Adipocyte (in vitro differentiated cells): ENCODE measurements at regions not wholly inside any gene's neighbourhood (a gene's known extent, or its start where the extent isn't known, plus 50 kb on each side); places are given as distances from the start of the nearest gene placed in this dataset.

Experiments used
- DNase-seq: peaks from one replicate; pipeline ENCODE4 v3.0.0-alpha.2; 2015; ENCODE audit warnings: low read depth
- H3K27me3 ChIP-seq: replicated peaks from 2 replicates; pipeline ENCODE4 v1.7.0; 2013; ENCODE audit warnings: mild to moderate bottlenecking, low read length, moderate library complexity; ENCODE audit not compliant: control insufficient read depth, insufficient read depth
- H3K36me3 ChIP-seq: 2 replicates; pipeline ENCODE4 v1.7.0; 2013; ENCODE audit warnings: low read length, mild to moderate bottlenecking, moderate library complexity; ENCODE audit not compliant: control insufficient read depth, insufficient read depth, severe bottlenecking
- H3K4me1 ChIP-seq: 2 replicates; pipeline ENCODE4 v1.7.0; 2013; ENCODE audit warnings: mild to moderate bottlenecking, low read length, moderate library complexity; ENCODE audit not compliant: control insufficient read depth, insufficient read depth
- H3K4me3 ChIP-seq: 2 replicates; pipeline ENCODE4 v1.7.0; 2013; ENCODE audit warnings: mild to moderate bottlenecking, low read length, moderate library complexity
- H3K9ac ChIP-seq: 2 replicates; pipeline ENCODE4 v1.7.0; 2013; ENCODE audit warnings: mild to moderate bottlenecking, low read length, moderate library complexity
- H3K9me3 ChIP-seq: 2 replicates; pipeline ENCODE4 v1.7.0; 2013; ENCODE audit warnings: mild to moderate bottlenecking, low read length, moderate library complexity; ENCODE audit not compliant: control insufficient read depth

DNA sequence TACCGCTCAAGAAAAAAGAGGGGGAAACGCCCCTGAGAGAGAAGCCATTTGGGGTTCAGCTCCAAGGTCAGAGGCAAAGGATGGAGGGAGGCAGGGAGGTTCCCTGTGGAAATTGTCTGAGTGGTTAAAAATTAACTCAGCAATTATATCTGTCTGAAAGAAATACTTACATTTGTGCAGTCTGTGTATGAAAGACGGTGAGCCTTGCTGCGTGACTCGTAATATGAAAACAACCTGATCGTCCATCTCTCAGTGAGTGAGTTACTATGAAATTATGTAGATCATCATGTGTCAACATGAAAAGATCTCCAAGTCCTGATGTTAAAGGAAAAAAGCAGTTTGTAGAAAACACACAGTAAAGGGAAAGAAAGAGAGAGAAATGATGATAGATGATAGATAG lies 67.2 kb upstream of the FAM204A start:
- Histone ChIP-seq H3K4me3 (no peak overlapping the region), H3K36me3 (no peaks in the 10 kb centered on the region), H3K9ac (no peak overlapping the region), H3K9me3 (no peaks in the 10 kb centered on the region), H3K4me1 (no peaks in the 10 kb centered on the region), H3K27me3 (peaks cover 27% of the 10 kb centered on the region)
- DNase-seq = no peak

DNA sequence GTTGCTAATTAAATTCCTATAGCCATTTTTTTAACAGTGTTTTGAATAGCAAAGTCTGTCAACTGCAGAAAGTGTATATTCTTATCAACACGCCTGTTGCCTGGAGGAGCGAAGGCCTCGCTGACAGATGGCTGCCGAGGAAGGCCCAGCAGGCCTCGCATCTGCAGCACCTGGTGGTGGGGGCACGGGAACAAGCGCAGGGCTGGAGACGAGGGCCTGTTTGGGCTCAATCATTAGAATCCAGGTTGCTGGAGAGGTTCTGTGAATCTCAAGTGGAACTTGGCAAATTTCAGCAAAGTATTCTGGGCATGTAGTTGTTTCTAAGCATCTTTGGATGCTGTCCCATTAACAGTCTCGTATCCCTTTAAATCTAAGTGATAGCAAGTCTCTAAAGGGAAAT lies 66.1 kb upstream of the FAM204A start:
- Histone ChIP-seq H3K9ac (no peak overlapping the region), H3K4me1 (no peaks in the 10 kb centered on the region)
- DNase-seq = no peak

DNA sequence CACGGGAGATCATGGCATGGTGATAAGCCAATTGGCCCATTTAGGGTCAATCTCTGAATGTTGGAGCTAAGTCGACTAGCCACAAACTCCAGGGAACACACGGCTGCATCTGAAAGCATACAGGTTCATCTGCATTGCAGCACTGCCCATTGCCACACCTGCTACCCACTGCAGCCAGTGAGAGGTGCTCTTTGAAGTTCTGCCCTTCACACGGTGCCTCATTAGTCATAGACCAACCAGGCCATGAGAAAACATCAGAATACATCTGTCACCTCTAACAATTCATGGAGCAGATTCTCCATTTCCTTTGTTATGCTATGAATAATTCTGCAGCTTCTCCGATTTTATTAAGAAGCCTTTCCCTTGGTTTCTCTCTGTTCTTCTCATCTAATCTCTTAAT lies 65.7 kb upstream of the FAM204A start:
- Histone ChIP-seq H3K36me3 (no peaks in the 10 kb centered on the region), H3K9ac (no peak overlapping the region), H3K27me3 (peaks cover 35% of the 10 kb centered on the region), H3K4me3 (no peak overlapping the region), H3K9me3 (no peaks in the 10 kb centered on the region), H3K4me1 (no peaks in the 10 kb centered on the region)
- no peak for DNase-seq

More for the DNA sequence above, 66.1 kb upstream of the FAM204A start:
- Histone ChIP-seq H3K4me3 (no peak overlapping the region), H3K27me3 (peaks cover 33% of the 10 kb centered on the region), H3K36me3 (no peaks in the 10 kb centered on the region), H3K9me3 (no peaks in the 10 kb centered on the region)

DNA sequence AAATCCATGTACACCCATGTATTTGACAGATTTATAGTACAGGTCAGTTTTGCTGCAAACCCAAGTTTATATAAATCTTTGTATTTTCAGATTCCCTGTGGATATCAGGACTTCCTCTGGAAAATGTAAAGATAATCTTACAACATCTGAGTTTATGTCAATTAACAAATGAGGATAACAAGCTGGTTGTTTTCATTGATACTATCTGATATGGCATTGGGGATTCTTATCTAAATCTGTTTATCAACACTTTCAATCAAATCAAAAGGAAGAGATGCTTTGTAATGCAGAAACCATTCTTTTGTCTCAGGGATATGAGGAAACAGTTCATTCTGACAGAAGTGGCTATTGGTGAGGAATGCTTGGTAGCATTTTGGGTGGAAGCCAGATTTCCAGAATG lies 64.9 kb upstream of the FAM204A start:
- Histone ChIP-seq H3K36me3 (no peaks in the 10 kb centered on the region), H3K27me3 (peaks cover 31% of the 10 kb centered on the region), H3K9ac (no peak overlapping the region), H3K9me3 (no peaks in the 10 kb centered on the region), H3K4me1 (no peaks in the 10 kb centered on the region), H3K4me3 (no peak overlapping the region)
- no peak for DNase-seq

- no peak overlapping the region for H3K9ac ChIP-seq
- H3K4me3 ChIP-seq = no peak overlapping the region
- H3K36me3 ChIP-seq = no peaks in the 10 kb centered on the region
- DNase-seq = no peak
- H3K27me3 ChIP-seq = peaks cover 31% of the 10 kb centered on the region
- H3K9me3 ChIP-seq = peaks cover 4% of the 10 kb centered on the region
- H3K4me1 ChIP-seq = no peaks in the 10 kb centered on the region
Measured at GRCh38 chr10:118405928-118406327, 63.8 kb upstream of the FAM204A start.

GRCh38 chr10:118403967-118404366 lies 61.8 kb upstream of the FAM204A start:
- Histone ChIP-seq H3K4me1 (no peaks in the 10 kb centered on the region), H3K36me3 (no peaks in the 10 kb centered on the region), H3K4me3 (no peak overlapping the region), H3K27me3 (peaks cover 31% of the 10 kb centered on the region), H3K9ac (no peak overlapping the region), H3K9me3 (peaks cover 4% of the 10 kb centered on the region)
- no peak for DNase-seq

DNA sequence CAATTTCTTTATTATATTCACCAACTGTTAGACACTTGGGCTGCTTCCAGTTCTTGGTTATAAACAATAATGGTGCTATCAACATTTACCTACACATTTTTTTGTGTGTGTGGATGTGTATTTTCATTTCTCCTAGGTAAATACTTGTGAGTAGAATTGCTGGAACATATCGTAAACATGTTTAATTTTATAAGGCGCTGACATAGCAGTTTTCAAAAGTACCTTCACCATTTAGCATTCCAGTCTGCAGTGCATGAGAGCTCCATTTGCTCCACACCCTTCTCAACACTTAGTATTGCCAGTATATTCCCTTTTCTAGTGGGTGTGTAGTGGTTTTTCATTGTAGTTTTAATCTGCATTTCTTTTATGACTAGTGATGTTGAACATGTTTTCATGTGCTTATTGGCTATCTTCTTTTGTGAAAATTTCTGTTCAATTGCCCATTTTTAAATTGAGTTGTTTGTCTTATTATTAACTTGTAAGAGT lies 59.6 kb upstream of the FAM204A start:
- Histone ChIP-seq H3K27me3 (peaks cover 35% of the 10 kb centered on the region), H3K9me3 (peaks cover 4% of the 10 kb centered on the region), H3K4me3 (no peak overlapping the region), H3K36me3 (no peaks in the 10 kb centered on the region), H3K4me1 (no peaks in the 10 kb centered on the region), H3K9ac (no peak overlapping the region)
- DNase-seq = no peak

GRCh38 chr10:118397391-118397790 lies 55.3 kb upstream of the FAM204A start:
- no peak for DNase-seq
- H3K4me1 ChIP-seq = no peaks in the 10 kb centered on the region
- no peak overlapping the region for H3K4me3 ChIP-seq
- no peaks in the 10 kb centered on the region for H3K36me3 ChIP-seq
- H3K9ac ChIP-seq = no peak overlapping the region
- H3K9me3 ChIP-seq = peaks cover 4% of the 10 kb centered on the region
- peaks cover 4% of the 10 kb centered on the region for H3K27me3 ChIP-seq

GRCh38 chr10:118395947-118396346 lies 53.8 kb upstream of the FAM204A start:
- Histone ChIP-seq H3K36me3 (no peaks in the 10 kb centered on the region), H3K4me3 (no peak overlapping the region), H3K27me3 (peaks cover 4% of the 10 kb centered on the region), H3K9ac (no peak overlapping the region), H3K4me1 (no peaks in the 10 kb centered on the region), H3K9me3 (no peaks in the 10 kb centered on the region)
- DNase-seq = no peak

- no peaks in the 10 kb centered on the region for H3K36me3 ChIP-seq
- H3K9ac ChIP-seq = no peak overlapping the region
- no peaks in the 10 kb centered on the region for H3K4me1 ChIP-seq
- no peak overlapping the region for H3K4me3 ChIP-seq
- no peak for DNase-seq
- H3K27me3 ChIP-seq = peaks cover 4% of the 10 kb centered on the region
- peaks cover under 1% of the 10 kb centered on the region for H3K9me3 ChIP-seq
Measured at GRCh38 chr10:118394301-118395200, 52.4 kb upstream of the FAM204A start.

- Histone ChIP-seq H3K4me1 (no peaks in the 10 kb centered on the region), H3K9ac (no peak overlapping the region), H3K36me3 (no peaks in the 10 kb centered on the region)
Measured at GRCh38 chr10:118392761-118393160, 50.6 kb upstream of the FAM204A start.

More at GRCh38 chr10:118392761-118393160, 50.6 kb upstream of the FAM204A start:
- Histone ChIP-seq H3K4me3 (no peak overlapping the region), H3K27me3 (peaks cover under 1% of the 10 kb centered on the region), H3K9me3 (peaks cover 16% of the 10 kb centered on the region)
- DNase-seq = no peak
